Peyer's patch (tissue), 4 donors: ENCODE measurements at regions not wholly inside any gene's neighbourhood (a gene's known extent, or its start where the extent isn't known, plus 50 kb on each side); places are given as distances from the start of the nearest gene placed in this dataset.

Source experiments
- DNase-seq, 3 donors: peaks; one replicate each; pipeline ENCODE4 v3.0.0-alpha.2; 2017 to 2019
- H3K27ac ChIP-seq, 4 donors: fragments of 200-600 bp; sonication (generic); one replicate each; pipeline ENCODE4 v1.5.1; 2016 to 2019
- H3K27me3 ChIP-seq, 2 donors: fragments of 200-600 bp; sonication (generic); one replicate each; pipeline ENCODE4 v1.5.1; 2019
- H3K36me3 ChIP-seq, 3 donors: fragments of 200-600 bp; sonication (generic); one replicate each; pipeline ENCODE4 v1.5.1; 2016 to 2019
- H3K4me1 ChIP-seq, 4 donors: fragments of 200-600 bp; sonication (generic); one replicate each; pipeline ENCODE4 v1.5.1; 2016 to 2019
- H3K4me3 ChIP-seq, 4 donors: fragments of 200-600 bp; sonication (generic); 1 replicate in 3 of 4; 2 replicates in 1 of 4; pipeline ENCODE4 v1.5.1; 2016 to 2019; ENCODE audit warnings: mild to moderate bottlenecking in 1 of 4
- H3K9me3 ChIP-seq, 4 donors: fragments of 200-600 bp; sonication (generic); one replicate each; pipeline ENCODE4 v1.5.1; 2016 to 2019; ENCODE audit warnings: mild to moderate bottlenecking in 1 of 4
- CTCF ChIP-seq, 6 experiments: fragments of 450-650 bp in 4 of 6; fragments of 200-600 bp in 2 of 6; sonication (generic) in 1 of 6; IDR thresholded peaks; one replicate each; pipeline ENCODE4 v1.5.1; 2017 to 2019; ENCODE audit warnings: antibody characterized with exemption in 6 of 6, mild to moderate bottlenecking in 3 of 6, moderate library complexity in 1 of 6
- POLR2A ChIP-seq, 2 donors: fragments of 450-650 bp; IDR thresholded peaks; one replicate each; pipeline ENCODE4 v1.5.1; 2017; ENCODE audit warnings: antibody characterized with exemption in 2 of 2, mild to moderate bottlenecking in 2 of 2, moderate library complexity in 2 of 2

GRCh38 chr18:2325933-2326332 is 245.4 kb downstream of the METTL4 start:
- H3K4me1 ChIP-seq, result no peaks in the 10 kb centered on the region
- H3K9me3 ChIP-seq, result no peaks in the 10 kb centered on the region
- DNase-seq, result no peak
- H3K27me3 ChIP-seq, result no peaks in the 10 kb centered on the region
- TF ChIP-seq CTCF (IDR thresholded peaks at IDR 0.05), result no peak
- TF ChIP-seq POLR2A (IDR thresholded peaks at IDR 0.05), result no peak
- no peak overlapping the region for H3K4me3 ChIP-seq
- H3K27ac ChIP-seq, result no peak overlapping the region
- H3K36me3 ChIP-seq, result no peaks in the 10 kb centered on the region

DNA sequence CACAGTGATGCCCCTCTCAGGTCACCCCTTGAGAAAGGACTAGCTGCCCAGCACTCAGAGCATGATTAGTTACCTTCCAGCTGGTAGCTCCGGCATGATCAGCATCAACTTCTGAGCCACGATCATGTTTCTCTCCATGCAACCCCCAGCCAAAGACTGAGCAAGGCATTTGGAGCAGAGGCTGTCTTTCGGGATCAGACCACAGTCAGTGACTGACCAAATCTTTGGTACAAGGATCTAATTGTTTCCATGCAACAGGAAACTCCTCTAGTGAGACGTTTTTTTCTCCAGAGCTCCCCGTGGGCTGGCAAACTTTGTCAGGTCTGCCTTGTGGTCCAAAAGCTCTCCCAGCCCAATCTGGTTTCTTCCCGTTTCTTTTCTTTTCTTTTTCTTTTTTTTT is 244.3 kb downstream of the METTL4 start:
- Histone ChIP-seq H3K36me3 (no peaks in the 10 kb centered on the region), H3K27me3 (no peaks in the 10 kb centered on the region), H3K27ac (no peak overlapping the region), H3K4me1 (no peaks in the 10 kb centered on the region), H3K4me3 (no peak overlapping the region), H3K9me3 (no peaks in the 10 kb centered on the region)
- no peak for TF ChIP-seq CTCF (IDR thresholded peaks at IDR 0.05)
- no peak for TF ChIP-seq POLR2A (IDR thresholded peaks at IDR 0.05)
- no peak for DNase-seq

DNA sequence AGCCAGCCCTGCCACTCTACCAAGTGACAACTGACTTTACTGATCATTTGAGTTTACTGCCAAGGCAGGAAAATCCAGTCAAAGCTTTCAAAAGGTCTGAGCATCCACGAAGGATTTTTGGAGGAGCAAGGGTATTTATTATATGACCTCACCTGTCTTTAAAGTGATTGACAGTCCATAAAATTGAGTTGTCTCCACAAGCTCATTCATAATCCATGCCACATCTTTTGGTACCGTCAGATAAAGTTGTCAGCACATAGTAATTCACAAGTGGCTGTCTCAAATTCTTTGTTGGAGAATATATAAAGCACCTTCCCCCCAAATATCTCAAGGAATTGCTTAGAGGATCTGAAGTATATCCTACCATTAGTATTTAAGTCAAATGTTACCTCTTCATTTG is 240.5 kb downstream of the METTL4 start:
- Histone ChIP-seq H3K4me1 (no peaks in the 10 kb centered on the region), H3K36me3 (no peaks in the 10 kb centered on the region), H3K27ac (no peak overlapping the region), H3K9me3 (no peaks in the 10 kb centered on the region), H3K27me3 (peaks cover 0 to 4% of the 10 kb centered on the region in 2 donors), H3K4me3 (no peak overlapping the region)
- TF ChIP-seq POLR2A (IDR thresholded peaks at IDR 0.05), result no peak
- TF ChIP-seq CTCF (IDR thresholded peaks at IDR 0.05), result no peak
- DNase-seq, result no peak

- Histone ChIP-seq H3K36me3 (no peaks in the 10 kb centered on the region), H3K9me3 (no peaks in the 10 kb centered on the region)
- DNase-seq, result no peak
Observed at GRCh38 chr18:2331491-2331890, 239.8 kb downstream of the METTL4 start.

GRCh38 chr18:2336690-2337392 is 234.5 kb downstream of the METTL4 start:
- no peaks in the 10 kb centered on the region for H3K4me1 ChIP-seq
- no peaks in the 10 kb centered on the region for H3K36me3 ChIP-seq
- no peak overlapping the region for H3K27ac ChIP-seq
- H3K9me3 ChIP-seq, result no peaks in the 10 kb centered on the region
- no peak for DNase-seq
- TF ChIP-seq POLR2A (IDR thresholded peaks at IDR 0.05) (no peak), CTCF (IDR thresholded peaks at IDR 0.05) (no peak)
- H3K27me3 ChIP-seq, result peaks cover 0 to 4% of the 10 kb centered on the region in 2 donors
- H3K4me3 ChIP-seq, result no peak overlapping the region

More at GRCh38 chr18:2331491-2331890, 239.8 kb downstream of the METTL4 start:
- no peak overlapping the region for H3K4me3 ChIP-seq
- no peak for TF ChIP-seq CTCF (IDR thresholded peaks at IDR 0.05)
- no peak for TF ChIP-seq POLR2A (IDR thresholded peaks at IDR 0.05)
- H3K27me3 ChIP-seq, result peaks cover 0 to 4% of the 10 kb centered on the region in 2 donors
- no peak overlapping the region for H3K27ac ChIP-seq
- no peaks in the 10 kb centered on the region for H3K4me1 ChIP-seq
